Mesendoderm (in vitro differentiated cells): ENCODE measurements at regions not wholly inside any gene's neighbourhood (a gene's known extent, or its start where the extent isn't known, plus 50 kb on each side); places are given as distances from the start of the nearest gene placed in this dataset.
A peak's percentile ranks its signal among the peaks of the same experiment; 100 is the strongest.

Source experiments
- DNase-seq: peaks from one replicate; pipeline ENCODE4 v3.0.0; 2013
- H2AK5ac ChIP-seq: 2 replicates; pipeline ENCODE4 v1.6.1; 2013; ENCODE audit warnings: low read length, inconsistent platforms
- H2BK120ac ChIP-seq: 2 replicates; pipeline ENCODE4 v1.6.1; 2013; ENCODE audit warnings: low read depth, mild to moderate bottlenecking, low read length, moderate library complexity, mixed read lengths
- H2BK15ac ChIP-seq: replicated peaks from 2 replicates; pipeline ENCODE4 v1.6.1; 2013; ENCODE audit warnings: low read depth, mild to moderate bottlenecking, moderate library complexity
- H2BK5ac ChIP-seq: 2 replicates; pipeline ENCODE4 v1.6.1; 2013; ENCODE audit warnings: low read length, inconsistent platforms
- H3K18ac ChIP-seq: 2 replicates; pipeline ENCODE4 v1.6.1; 2013; ENCODE audit warnings: mild to moderate bottlenecking, low read length, mixed read lengths
- H3K23ac ChIP-seq: one replicate; pipeline ENCODE4 v1.6.1; 2013; ENCODE audit warnings: low read length
- H3K27ac ChIP-seq: 2 replicates; pipeline ENCODE4 v1.5.1; 2013; ENCODE audit warnings: low read depth, mild to moderate bottlenecking, inconsistent platforms, low read length, moderate library complexity
- H3K27me3 ChIP-seq: 2 replicates; pipeline ENCODE4 v1.6.1; 2013; ENCODE audit warnings: low read length, control low read depth, mild to moderate bottlenecking, inconsistent platforms; ENCODE audit not compliant: insufficient read depth, poor library complexity
- H3K36me3 ChIP-seq: 2 replicates; pipeline ENCODE4 v1.6.1; 2013; ENCODE audit warnings: low read length, inconsistent platforms; ENCODE audit not compliant: control insufficient read depth, insufficient read depth
- H3K4ac ChIP-seq: one replicate; pipeline ENCODE4 v1.6.1; 2013; ENCODE audit warnings: low read depth, mild to moderate bottlenecking, low read length, moderate library complexity
- H3K4me1 ChIP-seq: 2 replicates; pipeline ENCODE4 v1.6.1; 2013; ENCODE audit warnings: low read depth, low read length, inconsistent platforms; ENCODE audit not compliant: control insufficient read depth
- H3K4me2 ChIP-seq: 2 replicates; pipeline ENCODE4 v1.6.1; 2013; ENCODE audit warnings: low read length
- H3K4me3 ChIP-seq: 2 replicates; pipeline ENCODE4 v1.5.1; 2013; ENCODE audit warnings: mild to moderate bottlenecking, low read length
- H3K56ac ChIP-seq: one replicate; pipeline ENCODE4 v1.6.1; 2013; ENCODE audit warnings: low read length
- H3K79me1 ChIP-seq: 2 replicates; pipeline ENCODE4 v1.6.1; 2013; ENCODE audit warnings: low read length, inconsistent platforms
- H3K79me2 ChIP-seq: 2 replicates; pipeline ENCODE4 v1.6.1; 2013; ENCODE audit warnings: mild to moderate bottlenecking, low read length; ENCODE audit not compliant: control insufficient read depth, insufficient read depth
- H3K9ac ChIP-seq: 2 replicates; pipeline ENCODE4 v1.6.1; 2013; ENCODE audit warnings: low read length, inconsistent platforms
- H4K5ac ChIP-seq: one replicate; pipeline ENCODE4 v1.6.1; 2013; ENCODE audit warnings: low read length
- H4K8ac ChIP-seq: one replicate; pipeline ENCODE4 v1.6.1; 2013; ENCODE audit warnings: low read depth, mild to moderate bottlenecking, control low read depth, low read length, moderate library complexity
- WGBS: extraction: QIAGEN DNeasy Blood & Tissue Kit; methylation state at CpG from one replicate; pipeline ENCODE4 v1.1.7; 2013; ENCODE audit warnings: low lambda C conversion rate, missing lambda C conversion rate; ENCODE audit not compliant: insufficient coverage; ENCODE audit errors: extremely low coverage; 5-methylcytosine and 5-hydroxymethylcytosine counted together

DNA sequence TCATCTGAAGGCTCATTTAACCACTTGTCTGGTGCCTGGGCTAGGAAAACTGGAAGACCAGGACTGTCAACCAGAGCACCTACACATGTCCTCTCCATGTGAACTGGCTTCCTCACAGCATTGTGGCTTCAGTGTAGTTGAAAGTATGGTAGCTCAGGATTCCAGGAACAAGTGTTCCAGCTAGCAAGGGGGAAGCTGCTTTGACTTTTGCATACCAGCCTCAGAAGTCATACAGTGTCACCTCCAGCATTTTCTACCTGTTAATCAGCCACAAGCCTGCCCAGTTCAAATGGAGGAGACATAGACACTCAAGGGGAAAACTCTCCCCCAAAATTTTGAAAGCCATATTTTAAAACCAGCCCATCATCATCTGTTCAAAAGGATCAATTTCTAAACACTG is 212.8 kb upstream of the CAND1 start:
- no peak overlapping the region for H2AK5ac ChIP-seq
- no peaks in the 10 kb centered on the region for H3K79me2 ChIP-seq
- no peak overlapping the region for H3K56ac ChIP-seq
- no peak overlapping the region for H3K18ac ChIP-seq
- DNase-seq = no peak
- no peaks in the 10 kb centered on the region for H3K27me3 ChIP-seq
- H3K79me1 ChIP-seq = no peaks in the 10 kb centered on the region
- no peak overlapping the region for H2BK120ac ChIP-seq
- no peak overlapping the region for H4K8ac ChIP-seq
- H3K4ac ChIP-seq = no peak overlapping the region
- H3K36me3 ChIP-seq = no peaks in the 10 kb centered on the region
- no peak overlapping the region for H3K23ac ChIP-seq
- H3K4me1 ChIP-seq = no peaks in the 10 kb centered on the region
- no peak overlapping the region for H3K9ac ChIP-seq
- H3K4me3 ChIP-seq = no peak overlapping the region
- H3K4me2 ChIP-seq = no peak overlapping the region
- H3K27ac ChIP-seq = no peak overlapping the region
- no peak overlapping the region for H2BK5ac ChIP-seq
- no peak overlapping the region for H2BK15ac ChIP-seq
- H4K5ac ChIP-seq = no peak overlapping the region

DNA sequence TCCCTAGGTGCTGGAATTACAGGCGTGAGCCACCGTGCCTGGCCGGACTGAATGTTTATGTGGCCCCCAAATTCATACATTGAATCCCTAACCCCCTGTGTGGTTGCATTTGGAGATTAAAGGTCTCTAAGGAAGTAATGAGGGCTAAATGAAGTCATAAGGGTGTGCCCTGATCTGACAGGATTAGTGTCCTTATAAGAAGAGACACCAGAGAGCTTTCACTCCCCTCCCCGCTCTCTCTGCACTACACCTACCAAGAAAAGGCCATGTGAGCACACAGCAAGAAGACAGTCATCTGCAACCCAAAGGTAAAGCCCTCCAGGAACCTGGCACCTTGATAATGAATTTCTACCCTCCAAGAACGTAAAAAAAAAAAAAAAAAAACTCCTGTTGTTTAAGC is 212.1 kb upstream of the CAND1 start:
- Histone ChIP-seq H3K4me3 (no peak overlapping the region), H3K79me2 (no peaks in the 10 kb centered on the region), H3K27ac (no peak overlapping the region), H2BK15ac (no peak overlapping the region), H4K8ac (no peak overlapping the region), H2BK120ac (no peak overlapping the region), H3K4ac (no peak overlapping the region), H3K4me1 (no peaks in the 10 kb centered on the region), H4K5ac (no peak overlapping the region), H3K79me1 (no peaks in the 10 kb centered on the region), H3K23ac (no peak overlapping the region), H2AK5ac (no peak overlapping the region), H3K4me2 (no peak overlapping the region), H3K9ac (no peak overlapping the region), H2BK5ac (no peak overlapping the region), H3K18ac (no peak overlapping the region), H3K27me3 (no peaks in the 10 kb centered on the region), H3K56ac (no peak overlapping the region), H3K36me3 (no peaks in the 10 kb centered on the region)
- DNase-seq = no peak
- no CpG with 5 or more reads among the region's 5 CpGs for WGBS

DNA sequence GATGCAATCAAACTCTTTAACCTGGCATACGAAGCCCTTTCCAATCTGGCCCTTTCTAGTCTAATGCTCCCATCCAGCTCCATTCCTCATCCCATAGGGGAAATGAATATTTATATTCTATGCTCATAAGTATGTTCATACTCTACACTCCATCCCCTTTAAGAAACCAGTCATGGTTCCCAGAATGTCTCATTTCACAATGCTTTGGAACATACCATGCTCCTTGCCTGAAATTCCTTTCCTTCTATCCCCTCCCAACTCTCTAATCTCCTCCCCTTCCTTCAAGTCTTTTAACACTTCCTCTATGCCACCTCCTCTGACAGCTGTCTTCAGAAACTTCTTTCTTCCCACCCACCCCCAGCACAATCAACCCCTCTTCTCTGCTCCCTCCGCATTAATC is 207.0 kb upstream of the CAND1 start:
- Histone ChIP-seq H3K4me2 (no peak overlapping the region), H2BK15ac (no peak overlapping the region), H3K23ac (no peak overlapping the region), H4K8ac (no peak overlapping the region), H3K27ac (no peak overlapping the region), H3K56ac (no peak overlapping the region), H3K36me3 (no peaks in the 10 kb centered on the region), H3K79me1 (no peaks in the 10 kb centered on the region), H2BK120ac (no peak overlapping the region), H3K9ac (no peak overlapping the region), H3K4me3 (no peak overlapping the region), H3K4ac (no peak overlapping the region), H3K27me3 (no peaks in the 10 kb centered on the region), H4K5ac (no peak overlapping the region), H3K79me2 (no peaks in the 10 kb centered on the region), H3K4me1 (no peaks in the 10 kb centered on the region), H2BK5ac (no peak overlapping the region), H2AK5ac (no peak overlapping the region), H3K18ac (no peak overlapping the region)
- WGBS = no CpG with 5 or more reads among the region's 2 CpGs
- peak; percentile 57 for DNase-seq

DNA sequence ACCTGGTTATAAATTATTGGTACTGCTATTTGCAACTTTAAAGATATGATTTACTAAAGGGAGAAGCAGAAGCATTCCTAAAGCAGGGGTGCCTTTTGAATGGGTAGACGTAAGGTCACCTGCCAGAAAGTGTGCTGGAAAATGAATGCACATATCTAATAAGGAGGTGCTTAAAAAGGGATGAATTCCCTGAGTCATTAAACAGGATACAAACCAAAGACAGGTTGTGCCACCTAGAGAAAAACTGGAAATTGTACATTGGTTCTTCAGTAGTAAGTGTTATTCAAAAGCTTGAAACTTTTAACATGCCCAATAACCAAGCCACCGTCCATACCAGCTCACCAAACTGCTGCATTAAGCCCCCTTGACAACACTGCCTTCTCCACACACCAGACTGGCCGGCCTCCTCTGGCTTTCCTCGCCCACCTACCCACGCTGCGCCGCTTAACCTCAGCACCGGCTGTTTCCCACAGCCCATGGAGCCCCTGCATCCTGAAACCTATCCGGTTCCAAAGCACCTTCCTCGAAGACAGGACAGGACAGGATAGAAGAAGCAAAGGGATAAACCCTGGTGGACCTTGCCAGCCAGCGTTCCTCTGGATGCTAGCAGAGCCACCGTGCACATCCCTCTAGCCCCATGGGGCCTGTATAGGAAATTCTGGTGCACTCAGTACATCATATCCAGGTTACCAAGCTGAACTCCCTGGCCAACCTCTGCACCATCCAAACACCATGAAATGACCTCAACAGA is 201.5 kb upstream of the CAND1 start:
- H2BK15ac ChIP-seq = no peak overlapping the region
- H3K36me3 ChIP-seq = no peaks in the 10 kb centered on the region
- H4K8ac ChIP-seq = no peak overlapping the region
- no peak overlapping the region for H2AK5ac ChIP-seq
- peak overlapping the region; percentile 41 for H3K4me3 ChIP-seq
- no peak overlapping the region for H3K27ac ChIP-seq
- H3K27me3 ChIP-seq = no peaks in the 10 kb centered on the region
- no peak overlapping the region for H3K4ac ChIP-seq
- peaks cover 4% of the 10 kb centered on the region for H3K79me2 ChIP-seq
- DNase-seq = no peak
- peak overlapping the region; percentile 75 for H3K4me2 ChIP-seq
- peaks cover 5% of the 10 kb centered on the region for H3K4me1 ChIP-seq
- no peak overlapping the region for H2BK5ac ChIP-seq
- peak overlapping the region; percentile 41 for H3K9ac ChIP-seq
- no CpG with 5 or more reads among the region's 12 CpGs for WGBS
- H2BK120ac ChIP-seq = no peak overlapping the region
- no peak overlapping the region for H3K18ac ChIP-seq
- H3K56ac ChIP-seq = peak overlapping the region; percentile 67
- H4K5ac ChIP-seq = no peak overlapping the region
- H3K23ac ChIP-seq = peak overlapping the region; percentile 82
- H3K79me1 ChIP-seq = no peaks in the 10 kb centered on the region

DNA sequence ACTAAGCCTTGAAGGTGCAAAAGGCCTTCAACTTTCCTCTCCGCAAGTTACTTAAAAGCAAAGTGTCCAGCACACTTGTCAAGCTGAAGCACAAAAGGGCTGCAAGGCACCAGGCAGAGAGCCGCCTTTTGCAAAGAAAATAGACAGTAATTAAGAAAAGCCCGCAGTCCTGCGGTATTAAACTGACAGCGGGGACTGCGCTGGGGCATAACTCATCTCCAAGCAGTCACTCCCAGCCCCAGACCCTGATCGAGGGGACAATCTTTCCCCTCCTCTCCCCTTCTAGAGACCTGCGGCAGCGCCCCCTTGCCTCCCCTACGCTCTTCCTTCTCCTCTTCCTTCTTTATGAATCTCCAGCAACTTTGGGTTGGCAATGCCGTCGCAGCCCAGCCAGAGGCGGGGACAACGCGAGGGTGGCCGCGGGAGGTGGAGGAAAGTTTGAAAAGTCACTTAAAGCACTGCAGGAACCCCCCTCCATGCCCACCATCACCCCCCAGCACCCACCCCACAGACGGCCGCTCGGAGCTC is 200.9 kb upstream of the CAND1 start:
- no peak overlapping the region for H4K8ac ChIP-seq
- no peak overlapping the region for H4K5ac ChIP-seq
- peak overlapping the region; percentile 41 for H3K4me3 ChIP-seq
- H3K27ac ChIP-seq = peak overlapping the region; percentile 26
- H2BK5ac ChIP-seq = no peak overlapping the region
- no peak overlapping the region for H2BK15ac ChIP-seq
- no peak overlapping the region for H3K23ac ChIP-seq
- no peak overlapping the region for H3K4ac ChIP-seq
- peak overlapping the region; percentile 75 for H3K4me2 ChIP-seq
- H3K18ac ChIP-seq = peak overlapping the region; percentile 25
- peak overlapping the region; percentile 67 for H3K56ac ChIP-seq
- H2AK5ac ChIP-seq = no peak overlapping the region
- peak overlapping the region; percentile 41 for H3K9ac ChIP-seq
- no peaks in the 10 kb centered on the region for H3K27me3 ChIP-seq
- DNase-seq = peak; percentile 72
- no CpG with 5 or more reads among the region's 20 CpGs for WGBS
- no peak overlapping the region for H2BK120ac ChIP-seq
- no peaks in the 10 kb centered on the region for H3K79me1 ChIP-seq
- peaks cover 5% of the 10 kb centered on the region for H3K4me1 ChIP-seq
- peaks cover 4% of the 10 kb centered on the region for H3K79me2 ChIP-seq
- no peaks in the 10 kb centered on the region for H3K36me3 ChIP-seq
